OCI-M1 (cell line): ENCODE measurements at regions not wholly inside any gene's neighbourhood (a gene's known extent, or its start where the extent isn't known, plus 50 kb on each side); places are given as distances from the start of the nearest gene placed in this dataset.
"Not testable (repeated sequence)": the region's sequence is repeated elsewhere in the genome, so short reads cannot be mapped to it uniquely, and the experiment has no call there.

Experiments used
- DNase-seq: peaks from one replicate; lab custom pipeline; 2025; lab: John Stamatoyannopoulos, UW

DNA sequence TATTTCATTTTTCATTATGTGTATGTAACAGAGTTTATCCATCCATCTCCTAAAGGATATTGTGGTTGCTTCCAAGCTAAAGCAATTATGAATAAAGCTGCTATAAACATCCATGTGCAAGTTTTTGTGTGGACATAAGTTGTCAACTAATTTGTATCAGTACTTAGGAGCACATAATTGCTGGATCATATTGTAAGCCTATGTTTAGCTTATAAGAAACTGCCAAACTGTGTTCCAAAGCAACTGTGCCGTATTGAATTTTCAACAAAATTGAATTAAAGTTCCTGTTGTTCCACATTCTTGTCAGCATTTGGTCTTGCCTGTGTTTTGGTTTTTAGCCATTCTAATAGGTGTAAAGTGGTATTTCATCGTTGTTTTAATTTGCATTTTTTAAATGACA is 416.9 kb downstream of the SLC6A15 start:
- no peak for DNase-seq

GRCh38 chr12:84492351-84492883 is 420.2 kb downstream of the SLC6A15 start:
- DNase-seq, result no peak

GRCh38 chr12:84484798-84485197 is 427.8 kb downstream of the SLC6A15 start:
- no peak for DNase-seq

DNA sequence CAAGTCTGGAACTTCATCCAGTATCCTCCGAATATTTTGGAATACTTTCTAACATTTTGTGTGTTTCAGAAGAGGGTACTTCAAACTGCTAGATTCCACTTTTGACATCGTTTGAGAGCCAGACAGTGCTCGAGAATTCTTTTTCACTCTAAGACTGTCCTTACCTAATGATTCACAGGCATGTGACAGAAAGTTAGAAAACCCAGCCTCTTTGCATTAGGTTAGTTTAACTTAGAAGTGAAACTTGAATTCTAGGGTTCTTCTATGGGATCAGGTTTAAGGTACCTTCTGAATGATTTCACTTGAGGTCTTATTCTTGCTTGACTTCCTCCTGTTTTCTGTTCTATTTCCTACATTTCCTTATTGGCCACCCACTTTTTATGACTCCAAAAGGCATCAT is 431.8 kb downstream of the SLC6A15 start:
- DNase-seq, result no peak

- no peak for DNase-seq
These were observed 442.2 kb downstream of the SLC6A15 start for GRCh38 chr12:84470361-84470760.

GRCh38 chr12:84464616-84465015 is 448.0 kb downstream of the SLC6A15 start:
- no peak for DNase-seq

GRCh38 chr12:84463741-84464495 is 448.7 kb downstream of the SLC6A15 start:
- no peak for DNase-seq

DNA sequence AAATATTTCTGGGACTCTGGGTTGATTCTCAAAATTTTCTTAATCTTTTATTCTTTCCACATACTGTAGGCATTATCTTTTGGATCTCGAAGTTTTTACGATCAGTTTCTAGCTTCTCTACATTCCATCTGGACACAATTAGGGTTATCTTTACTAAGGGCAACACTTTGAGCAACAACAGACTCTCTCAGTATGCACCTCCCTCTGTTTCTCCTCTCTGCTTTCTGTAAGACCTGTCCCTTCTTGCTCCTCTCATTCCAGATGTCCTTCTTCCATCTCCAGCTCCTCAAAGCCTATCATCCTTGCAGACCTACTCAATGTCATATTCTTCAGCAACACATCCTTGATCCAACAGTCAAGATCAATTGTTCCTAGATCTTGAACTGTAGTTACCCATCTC is 457.0 kb downstream of the SLC6A15 start:
- no peak for DNase-seq

DNA sequence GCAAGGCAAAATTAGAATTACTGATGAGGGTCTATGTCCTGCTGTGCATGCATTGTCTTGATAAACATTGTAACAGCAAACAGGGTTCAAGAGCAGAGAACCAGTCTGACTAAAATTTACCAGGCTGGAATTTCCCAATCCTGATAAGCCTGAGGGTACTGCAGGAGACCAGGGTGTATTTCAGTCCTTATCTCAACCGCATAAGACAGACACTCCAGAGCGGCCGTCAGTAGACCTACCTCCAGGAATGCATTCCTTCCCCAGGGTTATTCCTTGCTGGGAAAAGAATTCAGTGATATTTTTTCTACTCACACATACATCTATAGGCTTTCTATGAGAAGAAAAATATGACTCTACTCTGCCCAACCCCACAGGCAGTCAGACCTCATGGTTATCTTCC is 466.1 kb downstream of the SLC6A15 start:
- not testable (repeated sequence) for DNase-seq

- no peak for DNase-seq
These were observed 476.5 kb downstream of the SLC6A15 start for GRCh38 chr12:84436134-84436533.

- no peak for DNase-seq
These were observed 476.9 kb downstream of the SLC6A15 start for GRCh38 chr12:84435682-84436081.

DNA sequence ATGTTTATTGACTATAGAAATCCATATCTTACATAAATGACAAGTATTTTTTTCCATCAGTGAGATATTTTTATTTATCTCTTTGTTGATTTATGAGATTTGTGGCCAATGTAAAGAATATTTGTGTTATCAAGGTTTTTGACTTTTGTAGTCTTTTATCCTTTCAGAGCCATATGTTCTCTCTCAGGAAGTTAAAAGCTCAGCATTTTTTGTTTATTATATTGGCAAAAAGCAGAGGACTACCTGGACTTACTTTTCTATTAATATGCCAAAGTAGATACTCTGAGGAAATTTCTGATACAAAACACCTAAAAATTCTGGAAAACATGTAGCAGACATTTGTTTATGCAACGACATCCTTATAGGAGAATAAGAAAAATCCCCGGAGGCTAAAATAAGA is 490.3 kb downstream of the SLC6A15 start:
- no peak for DNase-seq

DNA sequence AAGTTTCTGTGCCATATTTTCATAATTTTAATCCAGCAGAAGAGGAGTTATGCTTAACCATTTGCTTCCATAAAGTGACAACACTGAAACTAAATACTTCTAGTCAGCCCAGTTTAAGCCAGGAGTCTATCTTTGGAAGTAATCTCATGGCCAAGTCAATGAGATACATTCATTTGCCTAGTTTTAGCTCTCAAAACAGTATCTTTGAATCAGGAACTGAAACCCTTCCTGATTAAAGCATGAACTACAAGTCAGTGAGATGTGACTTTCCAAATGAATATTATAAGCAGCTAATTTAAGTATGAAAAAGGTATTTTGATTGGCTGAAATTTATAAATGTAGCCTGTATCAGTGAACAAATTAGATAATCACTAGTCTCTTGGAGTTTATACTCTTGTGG is 491.5 kb downstream of the SLC6A15 start:
- no peak for DNase-seq

GRCh38 chr12:84416626-84417025 is 496.0 kb downstream of the SLC6A15 start:
- no peak for DNase-seq

DNA sequence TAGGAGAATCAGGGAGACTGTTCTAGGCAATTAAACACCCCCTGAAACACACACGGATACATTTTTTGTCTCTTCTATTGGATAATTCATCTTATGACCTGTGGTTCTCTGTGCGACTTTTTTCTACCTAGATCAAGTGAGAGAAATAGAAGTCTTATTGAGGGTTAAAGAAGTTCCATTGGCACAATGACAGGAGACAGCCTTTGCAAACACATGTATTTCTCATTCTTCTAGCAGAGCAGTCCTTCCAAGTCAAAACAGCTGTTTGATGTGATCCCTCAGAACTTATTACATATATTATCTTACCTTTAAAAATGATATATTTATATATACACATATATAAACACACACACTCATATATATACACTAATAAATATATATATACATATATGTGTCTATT is 496.7 kb downstream of the SLC6A15 start:
- DNase-seq, result no peak

- no peak for DNase-seq
These were observed 498.9 kb downstream of the SLC6A15 start for GRCh38 chr12:84413656-84414055.

DNA sequence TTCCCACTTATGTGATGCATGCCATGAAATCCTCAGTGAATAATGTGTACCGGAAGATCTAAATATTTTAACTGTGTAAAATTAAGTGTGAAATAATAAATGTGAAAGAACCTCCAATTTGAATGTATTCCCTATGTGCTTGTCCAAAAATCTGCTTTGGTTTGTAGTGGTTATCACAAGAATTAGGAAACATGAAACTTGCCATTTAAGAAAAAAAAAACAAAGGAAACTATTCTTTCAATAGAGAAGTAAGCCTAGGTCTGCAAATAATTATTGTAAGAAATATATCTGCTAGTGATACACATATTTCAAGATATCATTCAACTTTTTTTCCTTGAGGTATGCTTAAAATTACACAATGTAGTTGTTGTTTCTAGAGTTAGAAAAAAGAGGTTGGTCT is 500.4 kb downstream of the SLC6A15 start:
- DNase-seq, result no peak

GRCh38 chr12:84411031-84411430 is 501.6 kb downstream of the SLC6A15 start:
- no peak for DNase-seq

GRCh38 chr12:84408936-84409335 is 503.7 kb downstream of the SLC6A15 start:
- peak; percentile 57 for DNase-seq

DNA sequence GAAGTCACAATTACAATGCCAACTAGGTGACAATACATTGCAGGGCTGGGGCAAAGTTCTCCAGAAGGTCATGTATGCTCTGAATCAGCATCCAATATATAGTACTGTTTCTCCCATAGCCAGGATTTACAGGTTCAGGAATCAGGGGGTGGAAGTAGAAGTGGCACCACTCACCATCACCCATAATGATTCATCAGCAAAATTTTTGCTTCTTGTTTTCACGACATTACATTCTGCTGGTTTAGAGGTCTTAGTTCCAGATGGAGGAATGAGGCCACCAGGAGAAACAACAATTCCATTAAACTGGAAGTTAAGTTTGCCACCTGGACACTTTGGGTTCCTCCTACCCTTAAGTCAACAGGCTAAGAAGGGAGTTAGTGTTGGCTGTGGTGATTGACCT is 505.9 kb downstream of the SLC6A15 start:
- DNase-seq, result not testable (repeated sequence)

GRCh38 chr12:84397846-84398245 is 514.8 kb downstream of the SLC6A15 start:
- DNase-seq, result peak; percentile 5

GRCh38 chr12:84397263-84397662 is 515.3 kb downstream of the SLC6A15 start:
- DNase-seq, result no peak

DNA sequence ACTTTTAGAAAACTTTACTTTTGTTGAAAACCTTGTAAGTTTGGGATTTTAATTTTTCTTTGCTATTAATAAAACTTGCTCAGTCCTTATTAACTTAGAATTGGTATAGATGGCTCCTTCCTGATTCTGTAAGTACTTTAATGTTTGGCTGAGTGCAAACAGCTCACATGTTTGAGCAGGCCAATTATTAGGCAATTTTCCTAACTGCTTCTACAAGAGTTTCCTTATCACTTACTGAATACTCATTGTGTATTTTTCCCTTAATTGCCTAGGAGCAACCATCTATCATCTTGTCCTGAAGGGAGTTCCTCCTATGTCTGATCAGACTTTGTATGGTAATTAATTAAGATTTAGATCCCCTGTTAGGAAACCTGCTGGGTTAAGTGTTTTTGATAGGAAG is 521.4 kb downstream of the SLC6A15 start:
- not testable (repeated sequence) for DNase-seq

DNA sequence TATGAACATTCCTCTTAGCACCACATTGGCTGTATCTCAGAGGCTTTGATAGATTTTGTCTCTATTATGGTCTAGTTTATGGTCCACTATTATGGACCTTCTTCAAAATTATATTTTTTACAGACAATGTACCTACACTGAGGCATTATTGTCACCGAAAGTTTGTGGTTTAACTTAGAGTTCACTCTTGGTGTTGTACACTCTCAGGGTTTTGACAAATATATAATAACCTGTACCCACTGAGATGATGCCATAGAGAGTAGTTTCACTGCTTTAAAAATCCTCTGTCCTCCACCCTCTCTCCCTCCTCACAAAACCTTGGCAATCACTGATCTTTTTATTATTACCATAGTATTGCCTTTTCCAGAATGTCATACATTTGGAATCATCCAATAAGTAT is 528.2 kb downstream of the SLC6A15 start:
- DNase-seq, result no peak
